ENCODE measurements at regions not wholly inside any gene's neighbourhood (a gene's known extent, or its start where the extent isn't known, plus 50 kb on each side); places are given as distances from the start of the nearest gene placed in this dataset.

DNA sequence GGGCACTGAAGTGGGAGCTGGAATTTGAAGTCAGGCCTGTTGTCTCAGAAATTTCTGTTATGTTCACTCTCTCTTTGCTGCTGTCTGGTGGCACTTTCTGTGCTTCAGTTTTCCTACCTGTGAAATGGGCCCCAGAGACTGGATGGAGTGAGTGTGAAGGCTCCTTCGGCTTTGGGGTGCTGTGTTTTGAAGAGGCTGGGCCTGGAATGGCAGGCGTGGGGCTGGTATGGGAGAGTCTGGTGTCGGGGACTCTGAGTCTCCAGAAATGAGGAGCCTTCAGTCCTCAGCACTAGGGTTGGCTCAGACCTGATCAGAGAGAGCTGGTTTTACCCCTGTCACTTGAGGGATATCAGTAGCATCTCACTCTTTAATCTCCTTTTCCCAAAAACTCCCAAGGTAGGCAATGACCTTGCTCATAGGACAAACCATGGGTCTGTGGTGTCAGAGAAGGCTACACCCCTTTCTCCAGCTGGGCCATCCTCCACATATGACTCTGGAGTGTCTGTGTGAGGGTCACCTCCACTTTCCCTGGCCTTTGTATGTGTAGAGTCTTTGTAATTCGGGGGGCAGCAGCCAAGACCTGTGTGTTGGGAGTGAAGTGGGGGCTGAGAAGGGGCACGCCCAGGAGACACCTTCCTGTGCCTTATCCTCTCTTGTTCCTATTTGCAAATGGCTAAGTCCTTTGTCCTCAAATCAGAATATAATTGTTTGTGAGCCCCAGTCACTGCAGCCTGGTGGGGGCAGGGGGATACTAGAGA lies 279.9 kb downstream of the PTPRU start:
- H3K9me3 ChIP-seq (ENCODE audit: insufficient read depth, low read depth, low read length): peaks cover 5% of the 10 kb centered on the region; the same call in 1 of the 2 replicates
- H3K4me2 ChIP-seq (ENCODE audit: low read depth, low read length, poor library complexity, severe bottlenecking): no peak overlapping the region
- no peak overlapping the region for H3K9ac ChIP-seq (ENCODE audit: low read depth, low read length, poor library complexity, severe bottlenecking)
- no peak overlapping the region for H3K4me3 ChIP-seq (ENCODE audit: low read length, poor library complexity, severe bottlenecking)
- H3F3A ChIP-seq (ENCODE audit: low read depth): no peaks in the 10 kb centered on the region
- no peak overlapping the region for H2AFZ ChIP-seq (ENCODE audit: low read length)
- H3K36me3 ChIP-seq (ENCODE audit: insufficient read depth, low read length): no peaks in the 10 kb centered on the region
- no peaks in the 10 kb centered on the region for H3K79me2 ChIP-seq (ENCODE audit: insufficient read depth, low read length)
- no peaks in the 10 kb centered on the region for H3K27me3 ChIP-seq (ENCODE audit: insufficient read depth, low read length, poor library complexity, severe bottlenecking)
- TF ChIP-seq, protein P1, sequence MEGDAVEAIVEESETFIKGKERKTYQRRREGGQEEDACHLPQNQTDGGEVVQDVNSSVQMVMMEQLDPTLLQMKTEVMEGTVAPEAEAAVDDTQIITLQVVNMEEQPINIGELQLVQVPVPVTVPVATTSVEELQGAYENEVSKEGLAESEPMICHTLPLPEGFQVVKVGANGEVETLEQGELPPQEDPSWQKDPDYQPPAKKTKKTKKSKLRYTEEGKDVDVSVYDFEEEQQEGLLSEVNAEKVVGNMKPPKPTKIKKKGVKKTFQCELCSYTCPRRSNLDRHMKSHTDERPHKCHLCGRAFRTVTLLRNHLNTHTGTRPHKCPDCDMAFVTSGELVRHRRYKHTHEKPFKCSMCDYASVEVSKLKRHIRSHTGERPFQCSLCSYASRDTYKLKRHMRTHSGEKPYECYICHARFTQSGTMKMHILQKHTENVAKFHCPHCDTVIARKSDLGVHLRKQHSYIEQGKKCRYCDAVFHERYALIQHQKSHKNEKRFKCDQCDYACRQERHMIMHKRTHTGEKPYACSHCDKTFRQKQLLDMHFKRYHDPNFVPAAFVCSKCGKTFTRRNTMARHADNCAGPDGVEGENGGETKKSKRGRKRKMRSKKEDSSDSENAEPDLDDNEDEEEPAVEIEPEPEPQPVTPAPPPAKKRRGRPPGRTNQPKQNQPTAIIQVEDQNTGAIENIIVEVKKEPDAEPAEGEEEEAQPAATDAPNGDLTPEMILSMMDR (conservative IDR thresholded peaks at IDR 0.05; ENCODE audit: low read length): no peak
- TF ChIP-seq EZH2phosphoT487 (IDR thresholded peaks at IDR 0.05; ENCODE audit: borderline replicate concordance): no peak
- no peaks in the 10 kb centered on the region for H3K9me2 ChIP-seq (replicated peaks; ENCODE audit: low read depth, low read length)
- H4K20me1 ChIP-seq (ENCODE audit: insufficient read depth, low read length, poor library complexity, severe bottlenecking): no peaks in the 10 kb centered on the region
- H3K4me1 ChIP-seq (ENCODE audit: insufficient read depth, low read length, poor library complexity, severe bottlenecking): no peaks in the 10 kb centered on the region

DNA sequence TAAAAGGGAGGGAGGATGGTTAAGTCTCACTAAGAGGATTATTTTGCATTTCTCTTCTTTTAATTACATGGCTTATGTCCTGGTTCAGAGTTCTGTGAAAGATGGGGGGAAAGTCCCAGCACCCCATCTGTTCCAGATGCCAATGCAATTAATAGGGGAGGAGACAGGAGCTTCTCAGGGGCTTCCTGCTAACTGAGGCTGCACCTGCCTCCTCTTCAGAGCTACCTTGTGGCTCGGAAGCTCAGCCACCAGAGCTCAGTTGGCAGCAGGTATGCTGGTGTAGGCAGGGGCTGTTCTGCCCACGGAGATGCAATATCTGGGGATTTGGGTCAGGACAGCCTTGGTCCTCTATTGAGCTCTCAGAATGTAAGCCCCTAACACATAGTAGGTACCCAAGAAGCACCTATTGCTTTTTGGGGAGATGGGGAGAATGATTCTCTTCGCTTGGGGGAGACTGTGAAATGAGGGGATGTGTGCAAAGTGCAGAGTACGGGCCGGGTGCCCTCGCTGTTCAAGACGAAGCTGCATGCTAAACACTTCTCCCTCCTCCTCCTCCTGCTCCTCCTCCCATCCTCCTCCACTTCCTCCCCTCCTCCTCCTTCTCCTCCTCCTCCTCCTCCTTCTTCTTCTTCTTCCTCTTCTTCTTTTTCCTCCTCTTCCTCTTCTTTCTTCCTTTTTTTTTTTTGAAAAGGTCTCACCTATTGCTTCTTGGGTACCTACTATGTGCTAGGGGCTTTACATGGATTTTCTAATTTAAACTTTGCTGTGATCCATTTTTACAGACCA lies 279.0 kb downstream of the PTPRU start:
- Histone ChIP-seq H4K20me1 (ENCODE audit: insufficient read depth, low read length, poor library complexity, severe bottlenecking) (no peaks in the 10 kb centered on the region), H3F3A (ENCODE audit: low read depth) (no peaks in the 10 kb centered on the region), H3K9me3 (ENCODE audit: insufficient read depth, low read depth, low read length) (peaks cover 5% of the 10 kb centered on the region; the same call in 1 of the 2 replicates), H3K9ac (ENCODE audit: low read depth, low read length, poor library complexity, severe bottlenecking) (no peak overlapping the region), H3K4me3 (ENCODE audit: low read length, poor library complexity, severe bottlenecking) (no peak overlapping the region), H3K4me1 (ENCODE audit: insufficient read depth, low read length, poor library complexity, severe bottlenecking) (no peaks in the 10 kb centered on the region), H3K36me3 (ENCODE audit: insufficient read depth, low read length) (no peaks in the 10 kb centered on the region), H3K9me2 (replicated peaks; ENCODE audit: low read depth, low read length) (no peaks in the 10 kb centered on the region), H3K4me2 (ENCODE audit: low read depth, low read length, poor library complexity, severe bottlenecking) (no peak overlapping the region), H3K79me2 (ENCODE audit: insufficient read depth, low read length) (no peaks in the 10 kb centered on the region), H2AFZ (ENCODE audit: low read length) (no peak overlapping the region), H3K27me3 (ENCODE audit: insufficient read depth, low read length, poor library complexity, severe bottlenecking) (no peaks in the 10 kb centered on the region)
- no peak for TF ChIP-seq EZH2phosphoT487 (IDR thresholded peaks at IDR 0.05; ENCODE audit: borderline replicate concordance)
- TF ChIP-seq, protein P1 (conservative IDR thresholded peaks at IDR 0.05; ENCODE audit: low read length): no peak

DNA sequence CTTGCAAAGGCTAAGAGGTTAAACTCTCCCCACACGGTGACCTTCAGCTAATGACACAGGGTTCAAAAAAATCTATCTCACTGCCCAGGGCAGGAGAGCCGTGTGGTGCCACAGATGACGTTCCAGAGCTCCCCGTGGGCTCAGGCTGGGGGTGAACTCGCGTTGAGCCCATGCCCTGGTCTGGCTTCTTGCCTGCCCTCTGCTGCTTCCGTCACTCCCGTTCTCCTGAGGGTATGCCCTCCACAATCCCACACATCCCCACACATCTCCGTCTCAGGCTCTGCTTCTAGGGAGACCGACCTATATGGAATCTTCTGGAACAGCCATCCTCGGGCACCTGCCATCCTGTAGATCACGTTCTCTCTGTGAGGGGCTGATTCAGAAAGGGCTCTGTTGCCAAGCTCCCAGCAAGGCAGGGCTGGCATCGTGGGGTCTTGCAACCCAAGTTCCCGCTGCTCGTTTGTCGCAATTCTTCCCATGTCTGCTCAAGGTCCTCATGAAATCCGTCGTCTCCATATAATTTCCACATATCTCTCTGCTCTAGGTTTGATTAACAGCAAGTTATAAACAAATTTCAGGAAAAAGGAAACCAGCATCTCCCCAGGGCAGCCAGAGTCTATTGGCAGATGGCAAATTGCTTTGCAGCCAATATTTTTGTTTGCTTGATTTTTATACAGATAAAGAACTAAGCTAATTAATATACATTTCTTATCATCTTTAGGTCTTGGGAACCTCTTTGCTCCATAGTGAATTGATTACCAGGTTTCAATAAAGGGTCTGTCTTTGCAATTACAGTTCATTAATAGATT lies 278.2 kb downstream of the PTPRU start:
- no peaks in the 10 kb centered on the region for H3K27me3 ChIP-seq (ENCODE audit: insufficient read depth, low read length, poor library complexity, severe bottlenecking)
- H3K36me3 ChIP-seq (ENCODE audit: insufficient read depth, low read length): no peaks in the 10 kb centered on the region
- no peaks in the 10 kb centered on the region for H3K9me2 ChIP-seq (replicated peaks; ENCODE audit: low read depth, low read length)
- peaks cover 5% of the 10 kb centered on the region; the same call in 1 of the 2 replicates for H3K9me3 ChIP-seq (ENCODE audit: insufficient read depth, low read depth, low read length)
- TF ChIP-seq EZH2phosphoT487 (IDR thresholded peaks at IDR 0.05; ENCODE audit: borderline replicate concordance): no peak
- TF ChIP-seq, protein P1 (conservative IDR thresholded peaks at IDR 0.05; ENCODE audit: low read length): no peak
- no peaks in the 10 kb centered on the region for H4K20me1 ChIP-seq (ENCODE audit: insufficient read depth, low read length, poor library complexity, severe bottlenecking)
- no peak overlapping the region for H2AFZ ChIP-seq (ENCODE audit: low read length)
- H3K79me2 ChIP-seq (ENCODE audit: insufficient read depth, low read length): no peaks in the 10 kb centered on the region
- no peaks in the 10 kb centered on the region for H3F3A ChIP-seq (ENCODE audit: low read depth)
- H3K9ac ChIP-seq (ENCODE audit: low read depth, low read length, poor library complexity, severe bottlenecking): no peak overlapping the region
- H3K4me3 ChIP-seq (ENCODE audit: low read length, poor library complexity, severe bottlenecking): no peak overlapping the region
- no peaks in the 10 kb centered on the region for H3K4me1 ChIP-seq (ENCODE audit: insufficient read depth, low read length, poor library complexity, severe bottlenecking)
- no peak overlapping the region for H3K4me2 ChIP-seq (ENCODE audit: low read depth, low read length, poor library complexity, severe bottlenecking)
